ENCODE measurements at regions not wholly inside any gene's neighbourhood (a gene's known extent, or its start where the extent isn't known, plus 50 kb on each side); places are given as distances from the start of the nearest gene placed in this dataset.

GRCh38 chr7:37516664-37517063, 68.0 kb upstream of the ELMO1 start:
- Histone ChIP-seq H3K9me3 (ENCODE audit: low read depth) (no peaks in the 10 kb centered on the region), H3F3A (ENCODE audit: low read depth) (no peaks in the 10 kb centered on the region), H3K4me3 (no peak overlapping the region), H3K36me3 (no peaks in the 10 kb centered on the region), H4K20me1 (ENCODE audit: low read depth) (no peaks in the 10 kb centered on the region), H2AFZ (replicated peaks) (no peak overlapping the region), H3K9ac (no peak overlapping the region), H3K4me1 (no peaks in the 10 kb centered on the region), H3K27ac (no peak overlapping the region), H3K79me2 (ENCODE audit: low read depth) (no peaks in the 10 kb centered on the region), H3K27me3 (no peaks in the 10 kb centered on the region), H3K4me2 (no peak overlapping the region)
- no peak overlapping the region for H3K27ac Mint-ChIP-seq
- H3K4me1 Mint-ChIP-seq, result no peaks in the 10 kb centered on the region
- no peak for DNase-seq (ENCODE audit: low spot score)
- H3K36me3 Mint-ChIP-seq, result no peaks in the 10 kb centered on the region
- no peak for TF ChIP-seq CTCF (IDR thresholded peaks at IDR 0.05)
- TF ChIP-seq EZH2 (IDR thresholded peaks at IDR 0.05), result no peak
- no peak for TF ChIP-seq EZH2phosphoT487 (IDR thresholded peaks at IDR 0.05)
- no peak overlapping the region for H3K4me3 Mint-ChIP-seq
- no peaks in the 10 kb centered on the region for H3K9me3 Mint-ChIP-seq
- peaks cover 1% of the 10 kb centered on the region for H3K27me3 Mint-ChIP-seq (ENCODE audit: insufficient read depth, low read depth)

DNA sequence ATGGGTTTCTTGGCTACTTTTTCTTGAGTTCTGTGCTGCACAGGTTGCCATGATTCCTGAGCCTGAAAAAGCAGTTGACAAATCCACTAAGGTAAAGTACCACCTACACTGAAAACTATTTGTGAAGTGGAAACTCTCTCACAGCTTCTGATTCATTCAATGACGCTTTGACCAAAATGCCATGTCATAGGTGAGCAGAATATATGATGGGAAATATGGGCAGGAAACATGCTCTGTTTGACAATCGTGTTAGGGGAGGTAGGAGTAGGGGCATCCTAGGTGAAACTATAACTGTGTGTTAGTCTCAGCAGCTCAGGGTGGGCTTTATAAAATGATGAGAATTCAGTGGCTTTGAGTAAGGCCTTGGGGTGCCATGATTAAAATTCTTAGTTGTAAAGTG, 69.6 kb upstream of the ELMO1 start:
- H3K36me3 ChIP-seq, result no peaks in the 10 kb centered on the region
- Mint-ChIP-seq H3K4me3 (no peak overlapping the region), H3K27ac (no peak overlapping the region), H3K4me1 (no peaks in the 10 kb centered on the region), H3K9me3 (no peaks in the 10 kb centered on the region), H3K36me3 (no peaks in the 10 kb centered on the region), H3K27me3 (ENCODE audit: insufficient read depth, low read depth) (no peaks in the 10 kb centered on the region)
- no peak overlapping the region for H2AFZ ChIP-seq (replicated peaks)
- H3F3A ChIP-seq (ENCODE audit: low read depth), result no peaks in the 10 kb centered on the region
- no peak overlapping the region for H3K9ac ChIP-seq
- H3K4me1 ChIP-seq, result no peaks in the 10 kb centered on the region
- H4K20me1 ChIP-seq (ENCODE audit: low read depth), result no peaks in the 10 kb centered on the region
- H3K27ac ChIP-seq, result no peak overlapping the region
- H3K79me2 ChIP-seq (ENCODE audit: low read depth), result no peaks in the 10 kb centered on the region
- no peaks in the 10 kb centered on the region for H3K27me3 ChIP-seq
- no peaks in the 10 kb centered on the region for H3K9me3 ChIP-seq (ENCODE audit: low read depth)
- TF ChIP-seq CTCF (IDR thresholded peaks at IDR 0.05), result no peak
- no peak for TF ChIP-seq EZH2phosphoT487 (IDR thresholded peaks at IDR 0.05)
- TF ChIP-seq EZH2 (IDR thresholded peaks at IDR 0.05), result no peak
- no peak for DNase-seq (ENCODE audit: low spot score)
- H3K4me2 ChIP-seq, result no peak overlapping the region
- H3K4me3 ChIP-seq, result no peak overlapping the region

GRCh38 chr7:37524056-37524455, 75.4 kb upstream of the ELMO1 start:
- Histone ChIP-seq H2AFZ (replicated peaks) (no peak overlapping the region), H3K4me3 (no peak overlapping the region), H3K4me2 (no peak overlapping the region), H3K27me3 (no peaks in the 10 kb centered on the region), H3K36me3 (no peaks in the 10 kb centered on the region), H3K27ac (no peak overlapping the region), H3K79me2 (ENCODE audit: low read depth) (no peaks in the 10 kb centered on the region), H3F3A (ENCODE audit: low read depth) (no peaks in the 10 kb centered on the region), H3K9me3 (ENCODE audit: low read depth) (no peaks in the 10 kb centered on the region), H4K20me1 (ENCODE audit: low read depth) (no peaks in the 10 kb centered on the region), H3K4me1 (no peaks in the 10 kb centered on the region), H3K9ac (no peak overlapping the region)
- DNase-seq (ENCODE audit: low spot score), result no peak
- Mint-ChIP-seq H3K36me3 (no peaks in the 10 kb centered on the region), H3K4me1 (no peaks in the 10 kb centered on the region), H3K27ac (no peak overlapping the region), H3K27me3 (ENCODE audit: insufficient read depth, low read depth) (peaks cover 7% of the 10 kb centered on the region), H3K4me3 (no peak overlapping the region), H3K9me3 (no peaks in the 10 kb centered on the region)
- TF ChIP-seq CTCF (IDR thresholded peaks at IDR 0.05), result no peak
- no peak for TF ChIP-seq EZH2phosphoT487 (IDR thresholded peaks at IDR 0.05)
- no peak for TF ChIP-seq EZH2 (IDR thresholded peaks at IDR 0.05)

- Mint-ChIP-seq H3K27ac (no peak overlapping the region), H3K4me1 (no peaks in the 10 kb centered on the region), H3K36me3 (no peaks in the 10 kb centered on the region), H3K27me3 (ENCODE audit: insufficient read depth, low read depth) (peaks cover 7% of the 10 kb centered on the region), H3K4me3 (no peak overlapping the region), H3K9me3 (no peaks in the 10 kb centered on the region)
- Histone ChIP-seq H3K4me1 (no peaks in the 10 kb centered on the region), H3F3A (ENCODE audit: low read depth) (no peaks in the 10 kb centered on the region), H3K27me3 (no peaks in the 10 kb centered on the region), H2AFZ (replicated peaks) (no peak overlapping the region), H3K27ac (no peak overlapping the region), H3K79me2 (ENCODE audit: low read depth) (no peaks in the 10 kb centered on the region), H3K9ac (no peak overlapping the region), H3K9me3 (ENCODE audit: low read depth) (no peaks in the 10 kb centered on the region), H3K36me3 (no peaks in the 10 kb centered on the region), H3K4me3 (no peak overlapping the region), H3K4me2 (no peak overlapping the region), H4K20me1 (ENCODE audit: low read depth) (no peaks in the 10 kb centered on the region)
- no peak for DNase-seq (ENCODE audit: low spot score)
- no peak for TF ChIP-seq CTCF (IDR thresholded peaks at IDR 0.05)
Observed at GRCh38 chr7:37524797-37525196, 76.1 kb upstream of the ELMO1 start.

Data from neural progenitor cell (in vitro differentiated cells).